Endothelial cell of umbilical vein (primary cell): ENCODE measurements at regions not wholly inside any gene's neighbourhood (a gene's known extent, or its start where the extent isn't known, plus 50 kb on each side); places are given as distances from the start of the nearest gene placed in this dataset.

Experiments
- EZH2 ChIP-seq: IDR thresholded peaks from 2 replicates; pipeline ENCODE4 v1.6.1; 2012; ENCODE audit warnings: borderline replicate concordance, low read depth, mild to moderate bottlenecking, moderate library complexity, low read length, inconsistent platforms; ENCODE audit not compliant: severe bottlenecking
- GATA2 ChIP-seq: IDR thresholded peaks from 2 replicates; pipeline ENCODE4 v1.7.0; 2011; ENCODE audit warnings: low read depth, mild to moderate bottlenecking, moderate library complexity, mixed read lengths, low read length; ENCODE audit not compliant: insufficient read length, insufficient read depth
- JUN ChIP-seq: IDR thresholded peaks from 2 replicates; pipeline ENCODE4 v1.6.1; 2011; ENCODE audit warnings: borderline replicate concordance, low read depth; ENCODE audit not compliant: insufficient read length, insufficient read depth
- MYC ChIP-seq: IDR thresholded peaks from one replicate; pipeline ENCODE4 v1.6.1; 2011; ENCODE audit warnings: mild to moderate bottlenecking, low read depth, low read length
- POLR2A ChIP-seq: IDR thresholded peaks from 2 replicates; pipeline ENCODE4 v1.6.1; 2012; ENCODE audit warnings: low read depth, mild to moderate bottlenecking, control low read depth, low read length
- POLR2AphosphoS5 ChIP-seq: IDR thresholded peaks from 2 replicates; pipeline ENCODE4 v1.6.1; 2012; ENCODE audit warnings: low read depth, mild to moderate bottlenecking, control low read depth, low read length, moderate library complexity; ENCODE audit not compliant: insufficient read depth
- TF ChIP-seq, protein P1 (sequence below), 2 donors: IDR thresholded peaks; 1 replicate in 1 of 2; 2 replicates in 1 of 2; pipeline ENCODE4 v1.5.1; 2011; ENCODE audit warnings: low read length in 2 of 2, mild to moderate bottlenecking in 2 of 2, moderate library complexity in 2 of 2, control low read depth in 1 of 2, inconsistent platforms in 1 of 2, low read depth in 1 of 2; ENCODE audit not compliant: insufficient read depth in 1 of 2; ENCODE audit errors: extremely low read depth in 1 of 2
- TF ChIP-seq, protein P2 (sequence below): IDR thresholded peaks from 2 replicates; pipeline ENCODE4 v1.6.1; 2011; ENCODE audit not compliant: insufficient read depth, insufficient read length

DNA sequence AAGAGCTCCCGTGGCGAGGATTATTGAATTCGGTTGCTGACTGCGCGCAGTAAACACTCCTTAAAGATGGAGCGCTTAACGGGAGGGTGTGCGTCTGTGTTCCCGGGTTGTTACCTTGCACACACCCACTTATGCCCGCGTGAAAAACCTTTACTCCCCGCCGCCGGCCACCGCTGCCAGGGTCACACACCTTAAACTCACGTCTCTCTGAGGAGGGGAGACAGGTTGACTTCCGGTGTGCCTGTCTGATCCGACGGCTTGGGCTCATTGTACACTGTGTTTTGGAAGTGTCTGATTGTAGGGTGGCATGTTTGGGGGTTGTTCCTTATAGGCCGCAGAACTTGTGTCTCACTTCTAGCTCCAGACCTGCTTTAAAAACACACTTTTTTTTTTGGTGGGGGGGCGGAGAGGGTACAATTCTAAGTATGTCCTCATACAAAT lies 66.8 kb downstream of the KPNA2 start:
- TF ChIP-seq EZH2 (no peak), MYC (no peak), POLR2AphosphoS5 (no peak), POLR2A (no peak), JUN (no peak), GATA2 (no peak)
- TF ChIP-seq, protein P1, sequence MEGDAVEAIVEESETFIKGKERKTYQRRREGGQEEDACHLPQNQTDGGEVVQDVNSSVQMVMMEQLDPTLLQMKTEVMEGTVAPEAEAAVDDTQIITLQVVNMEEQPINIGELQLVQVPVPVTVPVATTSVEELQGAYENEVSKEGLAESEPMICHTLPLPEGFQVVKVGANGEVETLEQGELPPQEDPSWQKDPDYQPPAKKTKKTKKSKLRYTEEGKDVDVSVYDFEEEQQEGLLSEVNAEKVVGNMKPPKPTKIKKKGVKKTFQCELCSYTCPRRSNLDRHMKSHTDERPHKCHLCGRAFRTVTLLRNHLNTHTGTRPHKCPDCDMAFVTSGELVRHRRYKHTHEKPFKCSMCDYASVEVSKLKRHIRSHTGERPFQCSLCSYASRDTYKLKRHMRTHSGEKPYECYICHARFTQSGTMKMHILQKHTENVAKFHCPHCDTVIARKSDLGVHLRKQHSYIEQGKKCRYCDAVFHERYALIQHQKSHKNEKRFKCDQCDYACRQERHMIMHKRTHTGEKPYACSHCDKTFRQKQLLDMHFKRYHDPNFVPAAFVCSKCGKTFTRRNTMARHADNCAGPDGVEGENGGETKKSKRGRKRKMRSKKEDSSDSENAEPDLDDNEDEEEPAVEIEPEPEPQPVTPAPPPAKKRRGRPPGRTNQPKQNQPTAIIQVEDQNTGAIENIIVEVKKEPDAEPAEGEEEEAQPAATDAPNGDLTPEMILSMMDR (IDR thresholded peaks at IDR 0.05; ENCODE audit: extremely low read depth in 1 of 2, insufficient read depth in 1 of 2, low read depth in 1 of 2, low read length in 2 of 2) = no peak
- TF ChIP-seq, protein P2, sequence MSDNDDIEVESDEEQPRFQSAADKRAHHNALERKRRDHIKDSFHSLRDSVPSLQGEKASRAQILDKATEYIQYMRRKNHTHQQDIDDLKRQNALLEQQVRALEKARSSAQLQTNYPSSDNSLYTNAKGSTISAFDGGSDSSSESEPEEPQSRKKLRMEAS = no peak
